Sciatic nerve (tissue), 2 donors: ENCODE measurements at regions not wholly inside any gene's neighbourhood (a gene's known extent, or its start where the extent isn't known, plus 50 kb on each side); places are given as distances from the start of the nearest gene placed in this dataset.

Experiments used
- ATAC-seq: fragments of 200-7000 bp; cut with Tn5 transposase; one replicate; pipeline ENCODE4 v1.9.1; 2020; ENCODE audit warnings: mild to moderate bottlenecking, moderate library complexity
- DNase-seq: peaks from one replicate; pipeline ENCODE4 v3.0.0-alpha.2; 2020; ENCODE audit warnings: low spot score
- intact Hi-C: fragments of 100-400 bp; cut with DNase I; formaldehyde crosslinking; loops from one replicate; pipeline ENCODE4 v1.14.2; 2022
- donor health status: DM: no; HTN: no; CAD: no.
- donor health status: DM: no; HTN: no; CAD: no.

DNA sequence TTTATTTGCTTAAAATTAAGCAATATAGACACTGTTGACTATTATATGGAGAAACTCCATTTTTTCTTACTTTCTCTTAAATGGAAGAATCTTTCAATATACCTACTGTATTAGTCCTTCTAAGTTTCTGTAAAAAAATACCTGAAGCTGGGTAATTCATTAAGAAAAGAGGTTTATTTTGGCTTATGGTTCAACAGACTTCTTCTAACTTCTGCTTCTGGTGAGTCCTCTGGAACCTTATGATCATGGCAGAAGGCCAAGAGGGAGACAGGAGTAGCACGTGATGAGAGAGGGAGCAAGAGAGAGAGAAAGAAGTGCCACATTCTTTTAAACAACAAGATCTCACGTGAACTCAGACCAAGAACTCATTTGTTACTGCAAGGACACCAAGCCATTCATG lies 573.3 kb downstream of the MCTP2 start:
- intact Hi-C loops: no loop called here
- no peak for ATAC-seq
- no peak for DNase-seq

DNA sequence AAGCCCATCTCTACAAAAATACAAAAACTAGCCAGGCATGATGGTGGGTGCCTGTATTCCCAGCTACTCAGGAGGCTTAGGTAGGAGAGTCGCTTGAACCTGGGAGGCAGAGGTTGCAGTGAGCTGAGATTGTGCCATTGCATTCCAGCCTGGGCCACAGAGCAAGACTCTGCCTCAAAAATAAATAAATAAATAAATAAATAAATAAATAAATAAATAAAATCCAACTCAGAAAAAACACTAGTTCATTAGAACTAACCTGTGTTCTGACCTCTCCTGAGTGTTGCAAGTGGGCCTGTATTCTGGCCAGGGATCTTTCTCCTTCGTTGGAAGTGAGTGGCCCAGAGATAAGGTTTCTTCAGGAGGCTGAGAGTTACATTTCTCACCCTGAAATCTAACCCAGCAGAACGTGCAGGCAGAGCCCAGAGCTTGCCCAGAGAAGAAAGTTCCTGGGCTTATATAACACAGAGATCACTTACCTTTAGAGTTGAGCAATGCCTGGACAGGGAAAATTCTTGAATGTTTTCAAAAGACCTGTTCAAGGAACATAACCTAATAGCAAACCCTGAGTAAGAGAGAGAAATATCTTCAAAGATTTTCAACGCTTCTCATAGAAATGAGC lies 583.9 kb downstream of the MCTP2 start:
- DNase-seq: no peak
- intact Hi-C loops: no loop called here
- ATAC-seq: no peak

DNA sequence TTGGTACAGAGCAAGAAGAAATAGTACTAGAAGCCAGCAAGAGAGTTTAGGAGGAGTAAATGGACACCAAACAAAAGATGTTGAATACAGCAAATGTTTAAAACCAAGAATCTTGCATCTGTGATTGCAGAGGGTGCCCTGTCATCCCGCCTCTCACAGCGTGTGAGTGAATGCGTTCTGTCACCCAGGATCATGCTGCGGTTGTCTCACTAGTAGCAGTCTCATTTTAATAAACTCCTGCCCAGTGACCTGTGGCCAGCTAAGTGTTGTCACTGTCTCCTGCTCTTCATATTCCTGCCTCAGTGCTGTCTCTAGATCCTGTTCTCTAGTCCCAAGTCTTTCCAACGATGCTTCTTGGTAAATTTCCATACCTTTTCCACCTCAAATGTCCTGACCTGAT lies 584.6 kb downstream of the MCTP2 start:
- intact Hi-C loops: no loop called here
- ATAC-seq (no peak), DNase-seq (no peak)

DNA sequence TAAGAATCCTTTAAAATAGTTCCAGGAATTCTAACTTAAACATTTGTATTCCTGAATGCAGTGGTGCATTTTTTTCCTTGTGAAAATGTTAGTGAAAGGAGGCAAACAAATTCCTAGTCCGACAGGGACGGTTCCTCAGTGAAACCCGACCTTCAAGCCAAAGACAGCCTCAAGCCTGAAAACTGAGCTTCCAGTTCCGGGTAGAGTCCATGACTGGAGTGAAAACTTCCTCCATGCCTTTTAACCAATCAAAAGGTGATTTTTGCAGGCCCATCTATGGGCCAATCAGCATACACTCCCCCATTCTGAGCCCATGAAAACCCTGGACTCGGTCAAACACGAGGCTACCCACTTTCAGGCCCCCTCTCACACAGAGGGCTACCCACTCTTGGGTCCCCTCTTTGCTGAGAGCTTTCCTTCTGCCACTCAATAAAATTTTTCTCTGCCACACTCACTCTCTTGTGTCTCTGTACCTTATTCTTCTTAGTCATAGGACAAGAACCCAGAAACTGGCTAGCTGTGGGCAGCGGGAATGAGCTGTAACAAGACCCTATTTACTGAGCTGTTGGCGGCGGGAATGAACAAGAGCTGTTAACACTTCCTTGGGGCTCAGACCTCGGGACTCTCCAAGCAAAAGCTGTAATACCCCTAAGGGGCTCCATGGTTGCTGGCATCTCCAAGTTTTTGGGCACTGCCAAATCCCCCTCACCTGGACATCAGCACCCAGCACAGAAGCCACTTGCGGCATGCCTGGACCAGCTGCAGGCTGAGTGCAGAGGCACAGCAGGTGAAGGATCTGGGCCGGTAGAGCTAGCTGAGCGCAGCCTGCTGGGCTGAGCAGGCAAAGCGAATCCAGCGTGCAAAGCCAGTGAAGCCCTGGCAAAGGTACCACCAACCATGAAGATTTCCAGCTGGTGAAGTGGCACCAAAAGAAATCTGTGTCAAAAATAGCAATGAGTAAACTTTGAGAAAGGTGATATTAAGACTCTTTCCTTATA lies 598.8 kb downstream of the MCTP2 start:
- DNase-seq (no peak), ATAC-seq (no peak)
- intact Hi-C loops: no loop called here

DNA sequence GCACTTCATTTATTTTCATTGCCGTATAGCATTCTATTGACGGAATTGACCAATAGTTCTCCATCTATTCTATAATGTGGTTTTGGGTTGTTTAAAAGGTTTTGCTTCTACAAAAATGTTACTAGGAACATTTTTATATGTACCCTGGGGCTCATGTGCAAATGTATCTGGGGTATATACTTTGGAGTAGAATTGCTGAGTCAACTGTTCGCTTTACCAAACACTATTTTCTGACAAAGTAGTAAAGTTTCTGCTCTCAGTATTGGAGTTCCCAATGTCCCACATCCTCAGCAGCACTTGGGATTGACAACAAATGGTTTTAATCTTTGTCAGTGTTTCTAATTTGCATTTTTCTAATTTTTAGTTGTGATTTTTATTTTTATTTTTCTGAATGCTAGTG lies 602.6 kb downstream of the MCTP2 start:
- intact Hi-C loops: no loop called here
- DNase-seq (no peak), ATAC-seq (no peak)

DNA sequence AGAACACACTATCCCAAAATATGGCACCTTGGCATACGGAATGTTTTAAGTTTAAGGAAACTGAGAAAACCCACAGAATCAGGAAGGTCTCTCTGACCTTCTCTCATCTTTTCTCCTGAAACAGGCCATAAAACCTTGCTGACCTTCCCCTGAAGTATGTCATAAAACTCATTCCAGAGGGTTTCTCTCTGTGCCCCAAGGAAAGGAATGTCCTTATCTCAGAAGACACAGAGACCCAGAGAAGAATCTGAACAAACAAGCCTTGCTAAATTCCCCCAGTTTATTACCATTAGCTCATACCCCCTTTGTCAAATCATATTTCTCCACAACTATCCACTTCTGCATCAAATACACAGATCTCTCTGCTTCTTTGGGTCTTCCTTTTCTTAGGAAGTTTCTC lies 603.1 kb downstream of the MCTP2 start:
- DNase-seq (no peak), ATAC-seq (no peak)
- intact Hi-C loops: no loop called here

DNA sequence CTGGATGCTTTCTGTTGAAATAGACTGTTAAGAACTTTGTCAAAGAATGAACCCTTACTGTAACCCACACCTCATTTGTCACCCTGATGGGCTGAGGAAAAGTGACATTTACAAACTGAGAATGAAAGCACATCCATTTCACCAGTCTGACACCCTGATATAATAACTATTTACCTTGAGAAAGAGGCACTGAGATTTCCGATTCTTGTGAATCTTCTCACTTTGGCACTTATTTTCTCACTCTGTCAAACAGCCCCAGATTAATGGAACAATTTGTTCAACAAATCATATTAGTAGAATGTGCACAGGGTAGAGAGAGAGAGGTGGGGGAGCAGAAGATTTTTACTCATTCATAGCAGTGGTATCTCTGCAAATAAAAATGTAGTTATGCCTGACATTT lies 606.9 kb downstream of the MCTP2 start:
- ATAC-seq (no peak), DNase-seq (no peak)
- intact Hi-C loops: no loop called here

DNA sequence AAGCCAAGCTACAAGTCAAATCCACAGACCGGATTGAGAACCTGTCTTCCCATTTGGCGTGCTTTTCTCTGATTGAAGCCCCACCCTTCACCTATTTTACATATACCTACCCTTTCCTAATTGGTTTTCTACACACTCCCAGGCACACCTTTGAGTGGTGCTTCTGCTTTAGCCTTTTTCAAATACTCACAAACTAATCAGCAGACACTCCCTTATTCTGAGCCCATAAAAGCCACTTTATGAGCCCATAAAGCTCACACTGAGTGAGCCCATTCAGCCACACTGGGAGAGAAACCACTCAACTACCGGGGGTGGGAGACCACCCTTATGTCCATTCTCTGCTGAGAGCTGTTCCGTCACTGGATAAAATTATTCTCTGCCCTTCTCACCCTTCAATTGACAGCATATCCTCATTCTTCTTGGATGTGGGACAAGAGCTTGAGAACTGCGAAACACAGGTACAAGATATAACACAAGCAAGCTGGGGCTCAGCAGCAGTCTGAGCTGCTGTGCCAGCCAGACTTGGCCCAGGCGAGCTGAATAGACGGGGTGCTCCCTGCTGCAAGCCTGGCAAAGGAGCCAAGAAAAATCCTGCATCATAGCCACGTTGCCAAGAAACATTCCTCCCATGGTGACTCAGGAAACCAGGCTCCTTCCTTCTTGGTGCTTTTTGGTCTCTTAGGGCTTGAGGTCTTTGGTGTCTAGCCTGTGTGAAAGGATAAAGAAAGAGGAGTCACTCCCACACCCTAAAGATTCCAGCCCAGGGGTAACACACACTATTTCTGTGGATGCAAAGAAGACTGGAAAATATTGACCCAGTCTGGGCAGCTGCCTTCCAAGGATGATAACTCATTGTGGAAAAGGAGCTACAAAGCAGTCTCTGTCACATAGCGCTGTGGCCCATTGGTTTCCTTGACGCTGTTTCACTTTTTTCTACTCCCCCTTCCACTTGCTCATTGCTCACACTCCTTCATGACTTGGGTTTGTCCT lies 609.7 kb downstream of the MCTP2 start:
- intact Hi-C loops: no loop called here
- no peak for ATAC-seq
- DNase-seq: no peak

DNA sequence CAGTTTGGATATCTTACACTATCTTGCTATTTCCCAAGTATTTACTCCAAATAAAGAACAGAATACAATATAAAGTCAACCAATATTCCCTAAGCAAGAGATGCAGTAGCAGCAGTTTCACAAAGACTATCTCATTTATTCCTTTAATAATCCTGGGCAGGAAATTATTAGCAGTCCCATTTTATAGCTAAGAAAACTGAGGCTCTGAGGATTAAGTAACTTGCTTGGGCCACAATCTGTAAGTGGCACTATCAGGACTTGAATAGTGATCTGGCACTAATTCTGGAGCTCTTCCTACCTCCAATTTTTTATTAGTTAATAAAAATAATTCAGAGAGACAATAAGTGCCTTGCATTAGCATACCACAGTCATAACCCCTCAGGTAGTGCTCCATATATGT lies 611.7 kb downstream of the MCTP2 start:
- intact Hi-C loops: no loop called here
- DNase-seq (no peak), ATAC-seq (no peak)

DNA sequence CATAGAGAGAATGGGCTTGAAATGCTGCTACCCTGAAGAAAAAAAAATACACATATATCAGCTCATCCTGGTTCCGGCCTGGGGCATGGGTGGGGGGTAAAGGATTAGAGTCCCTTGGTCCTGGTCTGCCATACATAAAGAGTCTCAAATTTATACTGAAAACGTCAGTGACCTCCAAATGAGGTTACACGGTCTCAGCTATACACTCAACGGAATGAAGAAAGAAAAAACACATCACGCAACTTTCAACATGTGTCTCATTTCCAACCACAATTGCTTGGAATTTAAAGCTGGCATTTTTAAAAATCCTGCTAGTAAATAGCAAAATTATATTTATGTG lies 612.8 kb downstream of the MCTP2 start:
- DNase-seq (no peak), ATAC-seq (no peak)
- intact Hi-C loops: no loop called here

DNA sequence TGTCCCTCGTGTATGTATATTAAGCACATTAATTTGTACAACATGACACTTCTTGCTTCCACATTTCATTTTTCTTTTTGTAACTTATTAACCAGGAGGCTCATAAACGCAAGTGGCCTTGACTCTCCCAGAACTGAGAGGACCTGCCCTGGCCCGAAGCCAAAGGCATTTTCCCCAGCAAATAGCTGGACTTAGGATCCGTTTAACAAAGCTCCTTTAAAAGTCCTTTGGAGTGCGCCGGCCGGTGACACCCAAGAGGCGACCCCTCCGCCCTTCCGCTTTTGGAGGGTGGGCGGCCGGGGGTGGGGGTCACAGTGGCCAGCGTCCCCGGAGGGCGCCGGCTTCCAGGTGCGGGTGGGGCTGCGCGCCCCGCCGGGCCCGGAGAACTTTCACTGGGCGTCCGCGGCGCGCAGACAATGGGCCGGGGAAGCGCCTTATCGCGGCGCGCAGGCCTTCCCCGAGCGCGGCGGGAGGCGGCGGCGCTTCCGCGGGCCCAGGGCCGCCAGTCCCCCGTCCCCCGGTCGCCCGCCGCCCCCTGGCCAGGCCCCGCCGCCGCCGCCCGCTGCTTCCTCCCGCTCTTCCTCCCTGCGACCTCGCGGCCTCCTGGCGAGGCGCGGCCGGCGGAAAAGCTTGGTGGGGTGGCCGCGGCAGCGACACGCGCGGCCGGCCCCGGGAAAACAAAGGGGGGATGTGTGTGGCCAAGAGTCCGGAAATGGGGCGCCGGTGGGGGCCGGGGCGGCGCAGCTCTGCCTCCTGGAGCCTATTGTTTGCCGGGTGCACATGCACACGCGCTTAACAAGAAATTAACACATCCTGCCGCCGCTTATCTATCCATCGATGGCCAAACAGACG lies 613.4 kb downstream of the MCTP2 start:
- ATAC-seq (peak; percentile 91), DNase-seq (peak; percentile 77)
- intact Hi-C loops: no loop called here

DNA sequence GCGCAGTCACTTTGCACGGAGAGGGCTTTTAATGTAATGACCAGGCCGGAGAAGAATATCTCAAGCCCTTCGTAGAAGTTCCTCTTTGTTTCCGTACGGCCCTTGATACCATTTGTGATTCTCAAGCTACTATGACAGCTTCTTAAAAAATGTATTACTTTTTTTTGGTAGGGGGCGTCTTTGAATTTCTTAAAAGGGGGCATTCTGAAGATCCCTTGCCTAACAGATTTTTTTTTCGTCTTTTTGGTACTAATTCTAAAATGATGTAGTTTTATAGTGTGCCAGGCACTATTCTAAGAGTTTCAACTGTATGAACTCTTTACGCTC lies 614.0 kb downstream of the MCTP2 start:
- intact Hi-C loops: no loop called here
- ATAC-seq: no peak

DNA sequence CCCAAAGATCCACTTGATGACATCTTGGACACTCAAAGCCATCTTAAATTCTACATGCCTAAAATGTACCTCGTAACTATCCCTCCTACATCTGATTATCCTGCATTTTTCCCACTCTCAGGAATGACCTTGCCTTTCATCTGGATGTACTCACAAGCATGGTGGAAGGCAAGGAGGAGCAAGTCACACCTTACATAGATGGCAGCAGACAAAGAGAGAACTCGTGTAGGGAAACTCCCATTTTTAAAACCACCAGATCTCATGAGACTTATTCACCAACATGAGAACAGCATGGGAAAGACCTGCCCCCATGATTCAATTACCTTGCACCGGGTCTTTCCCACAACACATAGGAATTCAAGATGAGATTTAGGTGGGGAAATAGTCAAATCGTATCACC lies 616.0 kb downstream of the MCTP2 start:
- intact Hi-C loops: no loop called here
- DNase-seq (no peak), ATAC-seq (no peak)

More for the DNA sequence above, 614.0 kb downstream of the MCTP2 start:
- DNase-seq: no peak

DNA sequence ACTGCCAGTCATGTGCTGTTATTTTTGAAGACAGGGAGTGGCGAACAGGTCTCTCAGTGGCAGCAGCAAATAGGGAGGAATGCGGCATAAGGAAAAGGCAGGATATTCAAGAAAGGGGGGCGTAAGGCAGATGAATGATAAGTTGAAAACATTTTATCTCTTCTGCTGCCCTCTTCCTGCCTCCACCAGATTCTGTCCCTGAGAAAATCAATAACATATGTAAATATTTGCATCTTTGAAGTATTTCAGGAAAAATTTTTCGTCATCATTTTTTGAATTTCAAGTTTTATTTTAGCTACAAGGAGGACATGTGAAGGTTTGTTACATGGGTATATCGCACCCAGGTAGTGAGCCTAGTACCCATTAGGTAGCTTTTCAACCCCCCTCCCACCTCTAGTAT lies 616.7 kb downstream of the MCTP2 start:
- DNase-seq (no peak), ATAC-seq (no peak)
- intact Hi-C loops: no loop called here

DNA sequence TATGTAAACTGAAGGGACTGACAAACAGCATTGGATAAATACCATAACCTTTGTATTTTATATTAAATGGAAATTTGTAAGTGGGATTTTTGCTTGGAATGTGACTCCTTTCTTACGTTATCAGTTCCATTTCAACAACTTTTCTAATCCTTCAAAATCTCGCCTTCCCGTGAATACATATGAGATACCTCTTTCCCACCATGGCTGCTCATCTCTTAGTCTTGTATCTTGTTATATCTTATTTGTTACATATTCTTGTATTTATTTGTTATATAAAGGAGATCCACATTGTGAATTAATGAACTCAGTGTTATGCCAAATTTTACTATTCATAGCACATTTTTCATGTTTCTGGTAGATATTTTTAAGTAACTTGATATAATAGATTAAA lies 623.7 kb downstream of the MCTP2 start:
- intact Hi-C loops: no loop called here

DNA sequence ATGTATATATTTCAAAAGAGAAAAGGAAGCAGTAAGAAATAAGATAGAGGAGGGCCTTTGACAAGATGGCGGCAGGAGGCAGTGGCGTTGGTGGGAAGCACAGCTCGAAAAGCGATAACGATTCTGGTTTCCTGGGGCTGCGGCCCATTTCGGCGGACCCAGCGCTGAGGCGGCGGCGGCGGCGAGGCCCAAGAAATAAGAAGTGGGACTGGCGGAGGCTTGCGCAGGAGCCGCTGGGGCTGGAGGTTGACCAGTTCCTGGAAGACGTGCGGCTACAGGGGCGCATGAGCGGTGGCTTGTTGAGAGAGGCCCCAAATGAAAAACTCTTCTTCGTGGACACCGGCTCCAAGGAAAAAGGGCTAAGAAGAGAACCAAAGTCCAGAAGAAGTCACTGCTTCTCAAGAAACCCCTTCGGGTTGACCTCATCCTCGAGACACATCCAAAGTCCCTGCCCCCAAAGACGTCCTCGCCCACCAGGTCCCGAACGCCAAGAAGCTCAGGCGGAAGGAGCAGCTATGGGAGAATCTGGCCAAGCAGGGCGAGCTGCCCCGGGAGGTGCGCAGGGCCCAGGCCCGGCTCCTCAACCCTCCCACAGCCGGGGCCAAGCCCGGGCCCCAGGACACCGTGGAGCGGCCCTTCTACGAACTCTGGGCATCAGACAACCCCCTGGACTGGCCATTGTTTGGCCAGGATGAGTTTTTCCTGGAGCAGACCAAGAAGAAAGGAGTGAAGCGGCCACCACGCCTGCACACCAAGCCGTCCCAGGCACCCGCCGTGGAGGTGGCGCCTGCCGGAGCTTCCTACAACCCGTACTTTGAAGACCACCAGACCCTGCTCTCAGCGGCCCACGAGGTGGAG lies 624.3 kb downstream of the MCTP2 start:
- DNase-seq (no peak), ATAC-seq (no peak)
- intact Hi-C loops: no loop called here

More for the DNA sequence above, 623.7 kb downstream of the MCTP2 start:
- ATAC-seq (no peak), DNase-seq (no peak)

DNA sequence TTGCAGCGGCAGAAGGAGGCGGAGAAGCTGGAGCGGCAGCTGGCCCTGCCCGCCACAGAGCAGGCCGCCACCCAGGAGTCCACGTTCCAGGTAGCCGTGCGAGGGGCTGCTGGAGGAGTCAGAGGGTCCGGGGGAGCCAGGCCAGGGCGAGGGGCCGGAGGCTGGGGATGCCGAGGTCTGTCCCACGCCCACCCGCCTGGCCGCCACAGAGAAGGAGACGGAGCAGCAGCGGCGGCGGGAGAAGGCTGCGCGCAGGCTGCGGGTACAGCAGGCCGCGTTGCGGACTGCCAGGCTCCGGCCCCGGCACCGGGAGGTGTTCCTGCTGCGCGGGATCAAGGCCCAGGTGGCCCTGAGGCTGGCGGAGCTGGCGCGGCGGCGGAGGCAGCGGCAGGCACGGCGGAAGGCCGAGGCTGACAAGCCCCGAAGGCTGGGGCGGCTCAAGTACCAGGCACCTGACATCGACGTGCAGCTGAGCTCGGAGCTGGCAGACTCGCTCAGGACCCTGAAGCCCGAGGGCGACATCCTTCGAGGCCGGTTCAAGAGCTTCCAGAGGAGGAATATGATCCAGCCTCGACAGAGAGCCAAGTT lies 625.0 kb downstream of the MCTP2 start:
- intact Hi-C loops: no loop called here
- no peak for ATAC-seq
- no peak for DNase-seq

DNA sequence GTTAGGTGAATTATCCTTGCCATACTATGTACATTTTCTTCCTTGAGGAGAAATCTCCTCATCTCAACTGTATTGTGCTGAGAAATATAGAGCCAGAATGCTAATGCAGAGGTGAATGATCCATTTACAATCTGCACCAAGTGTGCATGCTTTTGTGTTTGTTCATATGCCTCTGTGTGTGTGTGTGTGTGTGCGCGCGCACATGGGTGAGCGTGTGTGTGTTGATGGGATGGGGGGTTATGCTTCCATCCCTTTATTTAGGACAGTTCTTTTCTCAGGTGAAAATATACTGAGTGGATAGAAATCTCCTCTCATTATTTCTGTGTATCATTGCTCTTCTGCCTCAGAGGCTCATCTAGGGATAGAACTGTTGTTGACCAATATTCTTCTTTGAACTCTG lies 626.1 kb downstream of the MCTP2 start:
- ATAC-seq (no peak), DNase-seq (no peak)
- intact Hi-C loops: no loop called here
